Choroid plexus epithelial cell (primary cell): ENCODE measurements at regions not wholly inside any gene's neighbourhood (a gene's known extent, or its start where the extent isn't known, plus 50 kb on each side); places are given as distances from the start of the nearest gene placed in this dataset.
"Not testable (repeated sequence)": the region's sequence is repeated elsewhere in the genome, so short reads cannot be mapped to it uniquely, and the experiment has no call there.

ENCODE experiments used
- DNase-seq: peaks from one replicate; pipeline ENCODE4 v3.0.0-alpha.2; 2010; ENCODE audit warnings: low read depth
- H3K4me3 ChIP-seq: 2 replicates; pipeline ENCODE4 v1.5.1; 2011; ENCODE audit warnings: low read depth, mild to moderate bottlenecking, control low read depth, low read length, moderate library complexity
- CTCF ChIP-seq: conservative IDR thresholded peaks from 2 replicates; pipeline ENCODE4 v1.5.1; 2011; ENCODE audit warnings: low read depth, mild to moderate bottlenecking, control low read depth, inconsistent platforms, low read length, moderate library complexity

- DNase-seq, result no peak
- H3K4me3 ChIP-seq, result no peak overlapping the region
- no peak for TF ChIP-seq CTCF
Measured at GRCh38 chr20:52075400-52075799, 116.2 kb downstream of the ZFP64 start.

GRCh38 chr20:52071136-52071535, 120.4 kb downstream of the ZFP64 start:
- H3K4me3 ChIP-seq, result no peak overlapping the region
- no peak for DNase-seq
- TF ChIP-seq CTCF, result no peak

- no peak overlapping the region for H3K4me3 ChIP-seq
- DNase-seq, result no peak
- no peak for TF ChIP-seq CTCF
Measured at GRCh38 chr20:52064931-52065330, 126.6 kb downstream of the ZFP64 start.

GRCh38 chr20:52062452-52063209, 128.9 kb downstream of the ZFP64 start:
- H3K4me3 ChIP-seq, result no peak overlapping the region
- DNase-seq, result no peak
- no peak for TF ChIP-seq CTCF

GRCh38 chr20:52060794-52061714, 130.5 kb downstream of the ZFP64 start:
- peak; percentile 52 for DNase-seq
- peak; percentile 64 for TF ChIP-seq CTCF

GRCh38 chr20:52057133-52057532, 134.4 kb downstream of the ZFP64 start:
- H3K4me3 ChIP-seq, DNase-seq: not testable (repeated sequence)

More at GRCh38 chr20:52060794-52061714, 130.5 kb downstream of the ZFP64 start:
- H3K4me3 ChIP-seq, result no peak overlapping the region

GRCh38 chr20:52056203-52057062, 135.1 kb downstream of the ZFP64 start:
- H3K4me3 ChIP-seq, result no peak overlapping the region
- peak; percentile 71 for DNase-seq
- no peak for TF ChIP-seq CTCF
